COLO668 (cell line): ENCODE measurements at regions not wholly inside any gene's neighbourhood (a gene's known extent, or its start where the extent isn't known, plus 50 kb on each side); places are given as distances from the start of the nearest gene placed in this dataset.
"Not testable (repeated sequence)": the region's sequence is repeated elsewhere in the genome, so short reads cannot be mapped to it uniquely, and the experiment has no call there.

Source experiments
- DNase-seq: peaks from one replicate; lab custom pipeline; 2025; ENCODE audit not compliant: unreplicated experiment; lab: John Stamatoyannopoulos, UW

GRCh38 chr13:64753233-64754000 lies 2476.7 kb downstream of the PCDH9 start:
- DNase-seq: no peak

- no peak for DNase-seq
Measured at GRCh38 chr13:64749301-64749700, 2480.8 kb downstream of the PCDH9 start.

GRCh38 chr13:64746845-64747244 lies 2483.3 kb downstream of the PCDH9 start:
- DNase-seq: no peak

- DNase-seq: no peak
Measured at GRCh38 chr13:64740493-64740892, 2489.6 kb downstream of the PCDH9 start.

- no peak for DNase-seq
Measured at GRCh38 chr13:64725492-64725891, 2504.6 kb downstream of the PCDH9 start.

- DNase-seq: no peak
Measured at GRCh38 chr13:64723724-64724123, 2506.4 kb downstream of the PCDH9 start.

GRCh38 chr13:64718116-64718515 lies 2512.0 kb downstream of the PCDH9 start:
- no peak for DNase-seq

GRCh38 chr13:64716936-64717335 lies 2513.2 kb downstream of the PCDH9 start:
- DNase-seq: no peak

- DNase-seq: no peak
Measured at GRCh38 chr13:64709079-64709478, 2521.1 kb downstream of the PCDH9 start.

GRCh38 chr13:64704121-64704649 lies 2526.0 kb downstream of the PCDH9 start:
- no peak for DNase-seq

- DNase-seq: no peak
Measured at GRCh38 chr13:64697226-64697625, 2532.9 kb downstream of the PCDH9 start.

- DNase-seq: no peak
Measured at GRCh38 chr13:64688893-64689677, 2541.1 kb downstream of the PCDH9 start.

GRCh38 chr13:64686536-64686935 lies 2543.6 kb downstream of the PCDH9 start:
- DNase-seq: not testable (repeated sequence)

- DNase-seq: no peak
Measured at GRCh38 chr13:64684685-64685431, 2545.3 kb downstream of the PCDH9 start.

- DNase-seq: no peak
Measured at GRCh38 chr13:64684108-64684507, 2546.0 kb downstream of the PCDH9 start.

GRCh38 chr13:64680739-64681138 lies 2549.4 kb downstream of the PCDH9 start:
- DNase-seq: no peak

- no peak for DNase-seq
Measured at GRCh38 chr13:64675255-64675892, 2554.8 kb downstream of the PCDH9 start.

GRCh38 chr13:64674126-64674525 lies 2556.0 kb downstream of the PCDH9 start:
- DNase-seq: no peak

GRCh38 chr13:64672751-64673150 lies 2557.4 kb downstream of the PCDH9 start:
- no peak for DNase-seq

GRCh38 chr13:64662887-64663593 lies 2567.1 kb downstream of the PCDH9 start:
- DNase-seq: no peak
